ENCODE measurements at regions not wholly inside any gene's neighbourhood (a gene's known extent, or its start where the extent isn't known, plus 50 kb on each side); places are given as distances from the start of the nearest gene placed in this dataset.
"Not testable (repeated sequence)": the region's sequence is repeated elsewhere in the genome, so short reads cannot be mapped to it uniquely, and the experiment has no call there.

DNA sequence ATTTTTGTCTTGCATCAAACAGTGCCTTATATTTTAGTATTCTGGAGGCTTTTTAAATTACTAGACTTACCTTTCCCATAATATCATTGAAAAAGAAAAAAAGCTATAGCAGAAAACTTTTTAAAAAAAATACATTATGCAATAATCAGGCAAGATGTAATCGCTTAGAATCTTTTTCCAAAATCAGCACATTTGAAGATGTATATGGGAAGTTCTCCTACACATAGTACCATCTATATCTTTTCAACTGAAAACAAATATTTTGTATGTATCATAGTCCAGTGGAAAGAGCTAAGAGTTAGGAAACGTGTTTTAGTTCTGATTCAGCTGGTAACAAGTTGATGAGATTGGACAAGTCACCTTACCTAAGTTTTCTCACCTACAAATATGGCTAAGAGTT, 70.6 kb downstream of the SLC41A2 start:
- H3K4me1 ChIP-seq (ENCODE audit: control insufficient read depth, insufficient read depth, low read length), result peaks cover 13% of the 10 kb centered on the region; the same call in 1 of the 2 replicates
- no peaks in the 10 kb centered on the region for H3K9me3 ChIP-seq (ENCODE audit: control insufficient read depth, insufficient read depth, low read depth, low read length)
- BruUV-seq (replicated peaks), result no TSS peak
- POLR2A ChIA-PET, result no interaction called here
- TF ChIP-seq TCF7L2 (IDR thresholded peaks at IDR 0.05; ENCODE audit: low read depth, low read length), result no peak
- TF ChIP-seq SIN3A (IDR thresholded peaks at IDR 0.05; ENCODE audit: borderline replicate concordance, insufficient read depth, low read depth, low read length), result no peak
- TF ChIP-seq POLR2AphosphoS5 (IDR thresholded peaks at IDR 0.05; ENCODE audit: low read depth, low read length), result no peak
- TF ChIP-seq, protein P1, sequence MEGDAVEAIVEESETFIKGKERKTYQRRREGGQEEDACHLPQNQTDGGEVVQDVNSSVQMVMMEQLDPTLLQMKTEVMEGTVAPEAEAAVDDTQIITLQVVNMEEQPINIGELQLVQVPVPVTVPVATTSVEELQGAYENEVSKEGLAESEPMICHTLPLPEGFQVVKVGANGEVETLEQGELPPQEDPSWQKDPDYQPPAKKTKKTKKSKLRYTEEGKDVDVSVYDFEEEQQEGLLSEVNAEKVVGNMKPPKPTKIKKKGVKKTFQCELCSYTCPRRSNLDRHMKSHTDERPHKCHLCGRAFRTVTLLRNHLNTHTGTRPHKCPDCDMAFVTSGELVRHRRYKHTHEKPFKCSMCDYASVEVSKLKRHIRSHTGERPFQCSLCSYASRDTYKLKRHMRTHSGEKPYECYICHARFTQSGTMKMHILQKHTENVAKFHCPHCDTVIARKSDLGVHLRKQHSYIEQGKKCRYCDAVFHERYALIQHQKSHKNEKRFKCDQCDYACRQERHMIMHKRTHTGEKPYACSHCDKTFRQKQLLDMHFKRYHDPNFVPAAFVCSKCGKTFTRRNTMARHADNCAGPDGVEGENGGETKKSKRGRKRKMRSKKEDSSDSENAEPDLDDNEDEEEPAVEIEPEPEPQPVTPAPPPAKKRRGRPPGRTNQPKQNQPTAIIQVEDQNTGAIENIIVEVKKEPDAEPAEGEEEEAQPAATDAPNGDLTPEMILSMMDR (IDR thresholded peaks at IDR 0.05), result no peak
- TF ChIP-seq, protein P2, sequence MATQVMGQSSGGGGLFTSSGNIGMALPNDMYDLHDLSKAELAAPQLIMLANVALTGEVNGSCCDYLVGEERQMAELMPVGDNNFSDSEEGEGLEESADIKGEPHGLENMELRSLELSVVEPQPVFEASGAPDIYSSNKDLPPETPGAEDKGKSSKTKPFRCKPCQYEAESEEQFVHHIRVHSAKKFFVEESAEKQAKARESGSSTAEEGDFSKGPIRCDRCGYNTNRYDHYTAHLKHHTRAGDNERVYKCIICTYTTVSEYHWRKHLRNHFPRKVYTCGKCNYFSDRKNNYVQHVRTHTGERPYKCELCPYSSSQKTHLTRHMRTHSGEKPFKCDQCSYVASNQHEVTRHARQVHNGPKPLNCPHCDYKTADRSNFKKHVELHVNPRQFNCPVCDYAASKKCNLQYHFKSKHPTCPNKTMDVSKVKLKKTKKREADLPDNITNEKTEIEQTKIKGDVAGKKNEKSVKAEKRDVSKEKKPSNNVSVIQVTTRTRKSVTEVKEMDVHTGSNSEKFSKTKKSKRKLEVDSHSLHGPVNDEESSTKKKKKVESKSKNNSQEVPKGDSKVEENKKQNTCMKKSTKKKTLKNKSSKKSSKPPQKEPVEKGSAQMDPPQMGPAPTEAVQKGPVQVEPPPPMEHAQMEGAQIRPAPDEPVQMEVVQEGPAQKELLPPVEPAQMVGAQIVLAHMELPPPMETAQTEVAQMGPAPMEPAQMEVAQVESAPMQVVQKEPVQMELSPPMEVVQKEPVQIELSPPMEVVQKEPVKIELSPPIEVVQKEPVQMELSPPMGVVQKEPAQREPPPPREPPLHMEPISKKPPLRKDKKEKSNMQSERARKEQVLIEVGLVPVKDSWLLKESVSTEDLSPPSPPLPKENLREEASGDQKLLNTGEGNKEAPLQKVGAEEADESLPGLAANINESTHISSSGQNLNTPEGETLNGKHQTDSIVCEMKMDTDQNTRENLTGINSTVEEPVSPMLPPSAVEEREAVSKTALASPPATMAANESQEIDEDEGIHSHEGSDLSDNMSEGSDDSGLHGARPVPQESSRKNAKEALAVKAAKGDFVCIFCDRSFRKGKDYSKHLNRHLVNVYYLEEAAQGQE (IDR thresholded peaks at IDR 0.05; ENCODE audit: insufficient read depth in 1 of 2, low read depth in 2 of 2, low read length in 1 of 2), result no peak
- in situ Hi-C loops (cut with HindIII; ENCODE audit: low pct_unique_long_range_greater_than_20kb, low sequenced_read_pairs), result no loop called here
- H3K4me3 ChIP-seq (ENCODE audit: low read depth in 2 of 2, low read length in 2 of 2), result no peak overlapping the region
- H3K36me3 ChIP-seq (ENCODE audit: control insufficient read depth, insufficient read depth, low read length), result no peaks in the 10 kb centered on the region
- H3K27me3 ChIP-seq (ENCODE audit: control insufficient read depth, insufficient read depth, low read length), result no peaks in the 10 kb centered on the region
- CTCF ChIA-PET, result no interaction called here
- intact Hi-C loops (cut with micrococcal nuclease; ENCODE audit: unreplicated experiment), result no loop called here
- ATAC-seq, result no peak
- peak overlapping the region; percentile 21; the same call in 1 of the 2 replicates for H3K27ac ChIP-seq (ENCODE audit: low read length)
- no peak for DNase-seq (ENCODE audit: low read depth, low spot score)

DNA sequence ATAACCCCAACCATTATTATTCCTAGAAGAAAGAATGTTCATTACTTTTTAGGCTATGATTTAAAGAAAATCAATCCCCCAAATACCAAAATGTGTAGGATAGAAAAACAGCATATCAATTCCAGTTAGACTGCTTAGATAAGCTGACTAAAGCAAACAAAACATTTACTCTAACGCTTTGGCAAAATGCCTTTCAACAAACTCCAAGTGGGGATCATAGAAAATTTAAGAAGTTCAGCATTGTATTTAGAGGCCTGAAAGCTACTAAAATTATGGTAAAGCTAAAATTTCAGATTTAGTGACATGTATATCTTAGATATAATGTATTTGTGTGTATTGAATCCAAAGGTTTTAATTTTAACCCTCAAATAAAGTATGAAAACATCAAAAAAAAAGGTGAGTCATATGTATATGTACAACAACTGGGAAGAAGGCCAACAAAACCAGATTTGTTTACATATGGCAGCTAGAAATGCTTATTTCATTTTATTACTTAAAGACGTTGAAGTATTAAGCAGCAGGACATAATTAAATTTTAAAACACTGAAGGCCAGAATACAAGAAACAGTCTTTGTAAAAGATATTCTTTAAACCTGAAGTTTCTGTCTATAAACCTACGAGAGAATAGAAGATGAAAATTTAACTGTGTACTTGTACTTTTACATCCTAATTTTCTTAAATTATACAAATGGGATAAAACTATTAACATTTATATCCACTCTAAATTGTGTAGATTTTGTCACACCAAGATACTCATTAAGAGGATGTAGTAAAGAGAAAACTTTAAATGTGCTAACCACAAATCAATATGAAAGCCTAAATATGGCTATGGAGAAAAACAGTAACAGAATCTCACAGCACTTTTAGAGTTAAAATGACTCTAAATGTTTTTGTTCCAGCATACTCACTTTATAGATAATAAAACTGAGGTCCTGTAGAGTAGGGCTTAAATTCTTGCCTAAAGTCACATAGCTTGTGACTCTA, 71.4 kb downstream of the SLC41A2 start:
- in situ Hi-C loops (cut with HindIII; ENCODE audit: low pct_unique_long_range_greater_than_20kb, low sequenced_read_pairs), result no loop called here
- peak overlapping the region; percentile 48; the same call in 1 of the 2 replicates for H3K27ac ChIP-seq (ENCODE audit: low read length)
- H3K4me1 ChIP-seq (ENCODE audit: control insufficient read depth, insufficient read depth, low read length), result peaks cover 13% of the 10 kb centered on the region; the same call in 1 of the 2 replicates
- ChIA-PET POLR2A (no interaction called here), CTCF (no interaction called here)
- no peak overlapping the region for H3K4me3 ChIP-seq (ENCODE audit: low read depth in 2 of 2, low read length in 2 of 2)
- H3K27me3 ChIP-seq (ENCODE audit: control insufficient read depth, insufficient read depth, low read length), result no peaks in the 10 kb centered on the region
- no peak for TF ChIP-seq POLR2AphosphoS5 (IDR thresholded peaks at IDR 0.05; ENCODE audit: low read depth, low read length)
- peak; percentile 58; the same call in 1 of the 2 replicates for TF ChIP-seq TCF7L2 (IDR thresholded peaks at IDR 0.05; ENCODE audit: low read depth, low read length)
- TF ChIP-seq, protein P2 (IDR thresholded peaks at IDR 0.05; ENCODE audit: insufficient read depth in 1 of 2, low read depth in 2 of 2, low read length in 1 of 2), result no peak
- TF ChIP-seq SIN3A (IDR thresholded peaks at IDR 0.05; ENCODE audit: borderline replicate concordance, insufficient read depth, low read depth, low read length), result no peak
- TF ChIP-seq, protein P1 (IDR thresholded peaks at IDR 0.05), result no peak
- no peaks in the 10 kb centered on the region for H3K36me3 ChIP-seq (ENCODE audit: control insufficient read depth, insufficient read depth, low read length)
- no TSS peak for BruUV-seq (replicated peaks)
- intact Hi-C loops (cut with micrococcal nuclease; ENCODE audit: unreplicated experiment), result no loop called here
- DNase-seq (ENCODE audit: low read depth, low spot score), result no peak
- ATAC-seq, result no peak
- no peaks in the 10 kb centered on the region for H3K9me3 ChIP-seq (ENCODE audit: control insufficient read depth, insufficient read depth, low read depth, low read length)

DNA sequence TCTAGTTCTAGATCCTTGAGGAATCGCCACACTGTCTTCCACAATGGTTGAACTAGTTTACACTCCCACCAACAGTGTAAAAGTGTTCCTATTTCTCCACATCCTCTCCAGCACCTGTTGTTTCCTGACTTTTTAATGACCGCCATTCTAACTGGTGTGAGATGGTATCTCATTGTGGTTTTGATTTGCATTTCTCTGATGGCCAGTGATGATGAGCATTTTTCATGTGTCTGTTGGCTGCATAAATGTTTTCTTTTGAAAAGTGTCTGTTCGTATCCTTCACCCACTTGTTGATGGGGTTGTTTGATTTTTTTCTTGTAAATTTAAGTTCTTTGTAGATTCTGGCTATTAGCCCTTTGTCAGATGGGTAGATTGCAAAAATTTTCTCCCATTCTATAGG, 79.2 kb downstream of the SLC41A2 start:
- POLR2A ChIA-PET; H3K36me3 ChIP-seq (ENCODE audit: control insufficient read depth, insufficient read depth, low read length); CTCF ChIA-PET; BruUV-seq (replicated peaks); in situ Hi-C loops (cut with HindIII; ENCODE audit: low pct_unique_long_range_greater_than_20kb, low sequenced_read_pairs); H3K4me1 ChIP-seq (ENCODE audit: control insufficient read depth, insufficient read depth, low read length); H3K9me3 ChIP-seq (ENCODE audit: control insufficient read depth, insufficient read depth, low read depth, low read length); DNase-seq (ENCODE audit: low read depth, low spot score); ATAC-seq; H3K27ac ChIP-seq (ENCODE audit: low read length); H3K27me3 ChIP-seq (ENCODE audit: control insufficient read depth, insufficient read depth, low read length); H3K4me3 ChIP-seq (ENCODE audit: low read depth in 2 of 2, low read length in 2 of 2): not testable (repeated sequence)
- intact Hi-C loops (cut with micrococcal nuclease; ENCODE audit: unreplicated experiment), result loop anchor here (10.0 kb wide), 1 partner anchor 494 kb away; no protein-coding TSS in a partner anchor
